Neutrophil (primary cell): ENCODE measurements at regions not wholly inside any gene's neighbourhood (a gene's known extent, or its start where the extent isn't known, plus 50 kb on each side); places are given as distances from the start of the nearest gene placed in this dataset.

Experiments
- H3K27ac ChIP-seq: fragments of 200-600 bp; sonication (generic); 2 replicates; pipeline ENCODE4 v1.5.1; 2016; ENCODE audit warnings: mild to moderate bottlenecking, moderate library complexity
- H3K27me3 ChIP-seq: fragments of 200-600 bp; sonication (generic); 2 replicates; pipeline ENCODE4 v1.6.0; 2016; ENCODE audit warnings: mild to moderate bottlenecking
- H3K36me3 ChIP-seq: fragments of 200-600 bp; sonication (generic); 2 replicates; pipeline ENCODE4 v1.5.1; 2017
- H3K4me1 ChIP-seq, 2 experiments: fragments of 200-600 bp in 1 of 2; sonication (generic) in 1 of 2; 1 replicate in 1 of 2; 2 replicates in 1 of 2; pipeline versions ENCODE4 v1.5.1 to v1.6.1; 2013 to 2016; ENCODE audit warnings: low read depth in 1 of 2, low read length in 1 of 2, mild to moderate bottlenecking in 1 of 2, moderate library complexity in 1 of 2; ENCODE audit not compliant: control insufficient read depth in 1 of 2, insufficient read depth in 1 of 2
- H3K4me3 ChIP-seq, 2 experiments: fragments of 200-600 bp in 1 of 2; sonication (generic) in 1 of 2; 1 replicate in 1 of 2; 2 replicates in 1 of 2; pipeline ENCODE4 v1.5.1; 2013 to 2016; ENCODE audit warnings: low read depth in 1 of 2, low read length in 1 of 2, mild to moderate bottlenecking in 1 of 2, moderate library complexity in 1 of 2
- H3K9me3 ChIP-seq: fragments of 200-600 bp; sonication (generic); 2 replicates; pipeline ENCODE4 v1.5.1; 2016
- CTCF ChIP-seq: fragments of 200-600 bp; sonication (generic); IDR thresholded peaks from 2 replicates; pipeline ENCODE4 v1.5.1; 2016; ENCODE audit warnings: antibody characterized with exemption

DNA sequence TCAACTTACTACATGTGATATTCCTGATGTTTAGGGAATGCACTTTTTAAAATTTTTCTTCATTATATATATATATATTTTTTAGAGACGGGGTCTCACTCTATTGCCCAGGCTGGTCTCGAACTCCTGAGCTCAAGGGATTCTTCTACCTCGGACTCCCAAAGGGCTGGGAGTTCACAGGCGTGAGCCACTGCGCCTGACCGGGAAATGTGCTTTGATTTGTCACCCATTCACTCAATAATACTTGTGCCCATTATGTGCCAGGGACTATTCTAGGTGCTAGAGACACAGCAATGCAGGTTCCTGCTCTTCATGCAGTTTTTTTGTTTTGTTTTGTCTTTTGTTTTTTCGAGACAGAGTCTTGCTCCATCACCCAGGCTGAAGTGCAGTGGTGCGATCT is 56.1 kb upstream of the INCENP start:
- Histone ChIP-seq H3K4me1 (no peaks in the 10 kb centered on the region), H3K36me3 (no peaks in the 10 kb centered on the region), H3K9me3 (no peaks in the 10 kb centered on the region), H3K27ac (no peak overlapping the region), H3K4me3 (no peak overlapping the region), H3K27me3 (no peaks in the 10 kb centered on the region)
- no peak for TF ChIP-seq CTCF

- H3K4me1 ChIP-seq = no peaks in the 10 kb centered on the region
- TF ChIP-seq CTCF = no peak
- H3K27ac ChIP-seq = no peak overlapping the region
- H3K36me3 ChIP-seq = no peaks in the 10 kb centered on the region
- H3K4me3 ChIP-seq = no peak overlapping the region
- no peaks in the 10 kb centered on the region for H3K9me3 ChIP-seq
- H3K27me3 ChIP-seq = no peaks in the 10 kb centered on the region
Measured at GRCh38 chr11:62064221-62064620, 59.6 kb upstream of the INCENP start.

DNA sequence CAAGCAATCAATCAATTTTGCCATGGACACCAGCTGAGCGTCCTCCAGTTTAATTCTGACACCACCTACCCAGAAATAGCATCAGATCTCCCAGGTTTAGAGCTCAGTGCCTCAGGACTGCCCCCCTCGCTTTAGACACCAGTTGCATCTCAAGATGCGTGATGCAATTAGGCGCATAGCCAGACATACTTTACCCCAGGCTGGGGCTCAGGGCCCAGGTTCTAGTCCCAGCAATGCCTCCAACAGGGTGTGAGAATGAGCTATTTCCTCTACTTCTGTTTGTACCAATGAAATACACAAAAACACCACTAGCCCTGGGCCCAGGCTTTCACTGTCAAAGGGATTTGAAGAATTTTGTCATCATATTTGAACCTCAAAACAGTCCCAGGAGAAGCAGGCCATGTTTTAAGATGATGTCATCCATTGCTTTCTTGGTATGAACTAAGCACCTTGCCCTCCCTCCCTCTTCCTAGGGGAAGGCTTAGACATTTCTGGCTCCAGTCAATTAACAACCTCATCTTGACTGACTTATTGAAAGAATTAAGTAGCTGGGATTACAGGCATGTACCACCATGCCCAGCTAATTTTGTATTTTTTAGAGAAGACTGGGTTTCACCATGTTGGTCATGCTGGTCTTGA is 61.5 kb upstream of the INCENP start:
- TF ChIP-seq CTCF = no peak
- Histone ChIP-seq H3K4me1 (no peaks in the 10 kb centered on the region), H3K27me3 (no peaks in the 10 kb centered on the region), H3K4me3 (no peak overlapping the region), H3K27ac (no peak overlapping the region), H3K36me3 (no peaks in the 10 kb centered on the region), H3K9me3 (no peaks in the 10 kb centered on the region)

GRCh38 chr11:62061356-62062222 is 62.2 kb upstream of the INCENP start:
- H3K4me1 ChIP-seq = no peaks in the 10 kb centered on the region
- no peak overlapping the region for H3K27ac ChIP-seq
- H3K9me3 ChIP-seq = no peaks in the 10 kb centered on the region
- no peaks in the 10 kb centered on the region for H3K36me3 ChIP-seq
- no peaks in the 10 kb centered on the region for H3K27me3 ChIP-seq
- no peak overlapping the region for H3K4me3 ChIP-seq
- no peak for TF ChIP-seq CTCF

DNA sequence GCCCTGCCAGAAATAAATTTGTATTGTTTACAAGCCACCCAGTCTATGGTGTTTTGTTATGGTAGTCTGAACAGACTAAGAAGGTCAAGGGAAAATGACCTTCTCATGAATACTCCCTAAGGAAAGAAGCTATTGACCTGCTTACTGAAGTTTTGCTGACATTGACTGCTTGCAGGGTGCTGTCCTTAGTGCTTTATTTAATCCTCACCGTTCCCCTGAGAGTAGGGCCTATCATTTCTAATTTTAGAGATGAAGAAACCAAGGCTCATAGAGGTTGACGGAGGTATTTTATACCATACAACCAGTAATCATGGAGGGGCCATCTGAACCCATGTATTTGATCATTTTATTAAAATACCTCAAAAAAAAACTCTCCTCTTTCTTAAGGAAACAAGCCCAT is 66.7 kb upstream of the INCENP start:
- no peak for TF ChIP-seq CTCF
- Histone ChIP-seq H3K36me3 (no peaks in the 10 kb centered on the region), H3K27me3 (no peaks in the 10 kb centered on the region), H3K4me1 (peaks cover 0 to 4% of the 10 kb centered on the region in 2 experiments), H3K9me3 (no peaks in the 10 kb centered on the region), H3K27ac (no peak overlapping the region), H3K4me3 (no peak overlapping the region)
